ENCODE measurements at regions not wholly inside any gene's neighbourhood (a gene's known extent, or its start where the extent isn't known, plus 50 kb on each side); places are given as distances from the start of the nearest gene placed in this dataset.

DNA sequence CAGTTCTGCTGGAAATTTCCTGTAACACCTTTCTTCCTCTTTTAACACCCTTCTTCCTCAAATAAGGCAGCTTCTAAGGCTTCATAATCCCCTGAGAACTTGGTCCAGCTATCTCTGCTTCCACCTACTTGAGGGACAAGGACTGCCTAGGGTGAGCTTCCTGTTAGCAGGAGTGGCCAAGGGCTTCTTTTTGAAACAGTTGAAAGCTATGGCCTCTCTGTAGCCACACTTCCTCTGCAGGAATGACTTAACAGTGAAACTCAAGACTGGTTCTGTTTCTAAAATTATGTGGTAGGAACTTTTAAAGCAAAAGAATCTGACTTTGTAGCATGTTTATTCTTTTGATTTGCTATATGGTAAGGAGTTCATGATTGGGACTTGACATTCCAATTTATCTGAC, 108.5 kb upstream of the WDR1 start:
- CTCF ChIA-PET: no interaction called here
- no peak for FAIRE-seq
- RAD21 ChIA-PET (ENCODE audit: unreplicated experiment): no interaction called here

More for the DNA sequence above, 108.5 kb upstream of the WDR1 start:
- Histone ChIP-seq H3K4me1 (ENCODE audit: control insufficient read depth, insufficient read depth, low read length) (no peaks in the 10 kb centered on the region), H3K79me2 (ENCODE audit: control insufficient read depth, insufficient read depth, low read length) (no peaks in the 10 kb centered on the region), H4K20me1 (ENCODE audit: control insufficient read depth, insufficient read depth) (no peaks in the 10 kb centered on the region), H3K9me3 (replicated peaks; ENCODE audit: control insufficient read depth, insufficient read depth, low read length) (no peaks in the 10 kb centered on the region), H3K36me3 (ENCODE audit: control insufficient read depth in 2 of 2, insufficient read depth in 2 of 2, low read length in 1 of 2) (no peaks in the 10 kb centered on the region), H3K9ac (ENCODE audit: control insufficient read depth, insufficient read depth, low read length) (no peak overlapping the region), H3K4me3 (no peak overlapping the region), H2AFZ (ENCODE audit: control insufficient read depth, low read depth, low read length) (no peak overlapping the region), H3K4me2 (ENCODE audit: control insufficient read depth, insufficient read depth) (no peak overlapping the region), H3K27me3 (replicated peaks in 1 of 2; ENCODE audit: control insufficient read depth in 2 of 2, insufficient read depth in 2 of 2, low read length in 1 of 2) (no peaks in the 10 kb centered on the region), H3K27ac (ENCODE audit: control insufficient read depth, insufficient read depth) (no peak overlapping the region)
- ChIA-PET POLR2A (no interaction called here), SMC1A (ENCODE audit: uncharacterized antibody, unreplicated experiment) (no interaction called here)
- in situ Hi-C loops (cut with MboI): no loop called here
- intact Hi-C loops (cut with micrococcal nuclease; ENCODE audit: unreplicated experiment): no loop called here
- DNase-seq (ENCODE audit: low read depth, low spot score): no peak
- no peak for TF ChIP-seq POLR2AphosphoS5 (IDR thresholded peaks at IDR 0.05; ENCODE audit: low read length)
- TF ChIP-seq PAX8 (IDR thresholded peaks at IDR 0.05): no peak
- TF ChIP-seq RBBP5 (conservative IDR thresholded peaks at IDR 0.05): no peak
- no peak for TF ChIP-seq MXI1 (IDR thresholded peaks at IDR 0.05; ENCODE audit: low read depth, low read length)
- no peak for TF ChIP-seq RFX5 (IDR thresholded peaks at IDR 0.05; ENCODE audit: low read depth, low read length)
- no peak for TF ChIP-seq CEBPB (IDR thresholded peaks at IDR 0.05; ENCODE audit: borderline replicate concordance in 1 of 2, low read depth in 2 of 2, low read length in 2 of 2)
- TF ChIP-seq SP1 (IDR thresholded peaks at IDR 0.05; ENCODE audit: low read depth, low read length): no peak
- TF ChIP-seq FOXM1 (IDR thresholded peaks at IDR 0.05; ENCODE audit: low read depth, low read length): no peak
- no peak for TF ChIP-seq MEF2B (IDR thresholded peaks at IDR 0.05; ENCODE audit: partially characterized antibody, poor library complexity, severe bottlenecking)
- no peak for TF ChIP-seq POLR2AphosphoS2 (IDR thresholded peaks at IDR 0.05; ENCODE audit: low read depth, low read length)
- no peak for TF ChIP-seq BCL11A (IDR thresholded peaks at IDR 0.05; ENCODE audit: low read depth, low read length)
- TF ChIP-seq, protein P1, sequence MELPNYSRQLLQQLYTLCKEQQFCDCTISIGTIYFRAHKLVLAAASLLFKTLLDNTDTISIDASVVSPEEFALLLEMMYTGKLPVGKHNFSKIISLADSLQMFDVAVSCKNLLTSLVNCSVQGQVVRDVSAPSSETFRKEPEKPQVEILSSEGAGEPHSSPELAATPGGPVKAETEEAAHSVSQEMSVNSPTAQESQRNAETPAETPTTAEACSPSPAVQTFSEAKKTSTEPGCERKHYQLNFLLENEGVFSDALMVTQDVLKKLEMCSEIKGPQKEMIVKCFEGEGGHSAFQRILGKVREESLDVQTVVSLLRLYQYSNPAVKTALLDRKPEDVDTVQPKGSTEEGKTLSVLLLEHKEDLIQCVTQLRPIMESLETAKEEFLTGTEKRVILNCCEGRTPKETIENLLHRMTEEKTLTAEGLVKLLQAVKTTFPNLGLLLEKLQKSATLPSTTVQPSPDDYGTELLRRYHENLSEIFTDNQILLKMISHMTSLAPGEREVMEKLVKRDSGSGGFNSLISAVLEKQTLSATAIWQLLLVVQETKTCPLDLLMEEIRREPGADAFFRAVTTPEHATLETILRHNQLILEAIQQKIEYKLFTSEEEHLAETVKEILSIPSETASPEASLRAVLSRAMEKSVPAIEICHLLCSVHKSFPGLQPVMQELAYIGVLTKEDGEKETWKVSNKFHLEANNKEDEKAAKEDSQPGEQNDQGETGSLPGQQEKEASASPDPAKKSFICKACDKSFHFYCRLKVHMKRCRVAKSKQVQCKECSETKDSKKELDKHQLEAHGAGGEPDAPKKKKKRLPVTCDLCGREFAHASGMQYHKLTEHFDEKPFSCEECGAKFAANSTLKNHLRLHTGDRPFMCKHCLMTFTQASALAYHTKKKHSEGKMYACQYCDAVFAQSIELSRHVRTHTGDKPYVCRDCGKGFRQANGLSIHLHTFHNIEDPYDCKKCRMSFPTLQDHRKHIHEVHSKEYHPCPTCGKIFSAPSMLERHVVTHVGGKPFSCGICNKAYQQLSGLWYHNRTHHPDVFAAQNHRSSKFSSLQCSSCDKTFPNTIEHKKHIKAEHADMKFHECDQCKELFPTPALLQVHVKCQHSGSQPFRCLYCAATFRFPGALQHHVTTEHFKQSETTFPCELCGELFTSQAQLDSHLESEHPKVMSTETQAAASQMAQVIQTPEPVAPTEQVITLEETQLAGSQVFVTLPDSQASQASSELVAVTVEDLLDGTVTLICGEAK (IDR thresholded peaks at IDR 0.05; ENCODE audit: borderline replicate concordance): no peak
- TF ChIP-seq LARP7 (IDR thresholded peaks at IDR 0.05): no peak
- TF ChIP-seq, protein P2, sequence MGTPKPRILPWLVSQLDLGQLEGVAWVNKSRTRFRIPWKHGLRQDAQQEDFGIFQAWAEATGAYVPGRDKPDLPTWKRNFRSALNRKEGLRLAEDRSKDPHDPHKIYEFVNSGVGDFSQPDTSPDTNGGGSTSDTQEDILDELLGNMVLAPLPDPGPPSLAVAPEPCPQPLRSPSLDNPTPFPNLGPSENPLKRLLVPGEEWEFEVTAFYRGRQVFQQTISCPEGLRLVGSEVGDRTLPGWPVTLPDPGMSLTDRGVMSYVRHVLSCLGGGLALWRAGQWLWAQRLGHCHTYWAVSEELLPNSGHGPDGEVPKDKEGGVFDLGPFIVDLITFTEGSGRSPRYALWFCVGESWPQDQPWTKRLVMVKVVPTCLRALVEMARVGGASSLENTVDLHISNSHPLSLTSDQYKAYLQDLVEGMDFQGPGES (IDR thresholded peaks at IDR 0.05): no peak
- no peak for TF ChIP-seq TCF3 (IDR thresholded peaks at IDR 0.05; ENCODE audit: borderline replicate concordance, insufficient read depth, low read depth, low read length)
- no TSS peak for BruUV-seq (replicated peaks)
- ATAC-seq: no peak
